UCSD-AML1 (cell line): ENCODE measurements at regions not wholly inside any gene's neighbourhood (a gene's known extent, or its start where the extent isn't known, plus 50 kb on each side); places are given as distances from the start of the nearest gene placed in this dataset.

Experiments used
- DNase-seq: peaks from one replicate; lab custom pipeline; 2025; ENCODE audit not compliant: unreplicated experiment; lab: John Stamatoyannopoulos, UW

DNA sequence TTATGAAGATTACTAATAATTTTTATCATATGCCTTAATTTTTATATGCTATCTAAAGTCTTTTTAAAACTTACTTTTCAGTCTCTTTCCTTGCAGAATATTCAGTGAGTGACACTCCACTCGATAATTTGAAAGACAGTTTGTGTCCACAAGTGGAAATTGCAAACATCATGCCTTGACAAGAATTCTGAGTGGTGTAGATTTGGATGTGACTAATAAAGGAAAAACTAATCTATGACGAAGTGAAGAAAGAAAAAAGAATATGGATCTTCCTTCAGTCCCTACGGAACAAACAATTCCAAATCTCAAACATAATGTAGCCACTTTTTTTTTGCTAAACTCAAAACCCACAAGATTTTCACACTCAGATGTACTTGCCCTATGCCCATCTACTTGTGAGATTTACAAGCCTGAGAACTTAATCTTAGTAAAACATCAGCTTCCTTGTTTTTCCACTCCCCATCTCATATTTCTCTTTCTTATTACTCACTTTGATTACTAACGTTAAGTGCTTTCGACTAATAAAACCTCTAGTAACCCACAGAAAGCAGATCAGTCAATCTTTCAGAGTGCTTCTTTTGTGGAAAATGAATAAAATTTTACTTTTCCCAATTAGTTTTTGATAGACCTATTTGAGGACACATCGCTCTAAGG, 1155.8 kb downstream of the GRIK2 start:
- no peak for DNase-seq

DNA sequence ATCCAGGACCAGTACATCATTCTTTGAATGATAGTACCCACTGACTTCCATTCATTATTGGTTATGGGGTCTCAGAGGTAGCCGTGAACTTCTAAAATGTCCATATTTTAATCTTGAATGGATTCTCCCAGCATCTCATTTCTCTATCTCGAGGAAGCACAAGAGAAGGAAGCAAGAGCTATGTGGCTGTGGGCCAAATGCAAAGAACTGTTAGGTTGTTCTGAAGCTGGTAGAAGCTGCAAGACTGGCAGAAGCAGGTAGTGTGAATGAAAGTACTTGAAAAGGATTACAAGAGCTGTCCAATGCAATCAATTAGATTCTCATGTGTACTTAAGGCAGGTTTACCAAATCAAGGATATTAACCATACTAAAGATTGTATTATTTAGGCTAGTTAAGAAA, 1131.8 kb downstream of the GRIK2 start:
- DNase-seq: no peak

GRCh38 chr6:102520966-102521365, 1127.5 kb downstream of the GRIK2 start:
- no peak for DNase-seq

DNA sequence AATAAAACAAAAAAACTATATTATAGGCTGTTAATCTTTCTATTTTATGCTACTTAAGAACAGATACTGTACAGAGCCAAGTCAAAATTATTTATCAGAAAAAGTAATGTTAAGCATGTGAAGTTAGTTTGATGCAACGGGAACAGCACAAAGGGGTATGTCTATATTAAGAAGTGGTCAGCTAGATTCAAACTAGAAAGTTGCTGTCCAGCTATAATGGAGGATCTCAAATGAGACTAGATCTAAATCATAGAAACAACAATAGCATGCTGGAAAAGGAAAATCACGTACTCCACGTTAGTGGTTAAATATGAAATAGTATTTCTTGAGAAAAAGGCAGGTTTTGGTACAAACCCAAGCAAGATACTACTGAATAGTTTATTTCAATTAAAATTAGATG, 1124.0 kb downstream of the GRIK2 start:
- DNase-seq: no peak

DNA sequence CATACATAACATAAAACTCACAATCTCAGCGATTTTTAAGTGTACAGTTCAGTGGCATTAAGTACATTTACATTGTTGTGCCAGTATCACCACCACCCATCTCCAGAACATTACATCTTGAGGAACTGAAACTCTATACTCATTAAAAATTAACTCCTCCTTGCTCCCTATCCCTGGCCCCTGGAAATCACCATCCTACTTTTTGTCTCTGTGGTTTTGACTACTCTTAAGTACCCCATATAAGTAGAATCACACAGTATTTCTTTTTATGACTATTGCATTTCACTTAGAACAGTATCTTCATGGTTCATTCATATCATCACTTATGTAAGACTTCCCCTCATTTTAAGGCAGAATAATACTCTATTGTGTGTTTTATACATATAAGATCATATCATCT, 1108.1 kb downstream of the GRIK2 start:
- no peak for DNase-seq

GRCh38 chr6:102494808-102495207, 1101.3 kb downstream of the GRIK2 start:
- no peak for DNase-seq

DNA sequence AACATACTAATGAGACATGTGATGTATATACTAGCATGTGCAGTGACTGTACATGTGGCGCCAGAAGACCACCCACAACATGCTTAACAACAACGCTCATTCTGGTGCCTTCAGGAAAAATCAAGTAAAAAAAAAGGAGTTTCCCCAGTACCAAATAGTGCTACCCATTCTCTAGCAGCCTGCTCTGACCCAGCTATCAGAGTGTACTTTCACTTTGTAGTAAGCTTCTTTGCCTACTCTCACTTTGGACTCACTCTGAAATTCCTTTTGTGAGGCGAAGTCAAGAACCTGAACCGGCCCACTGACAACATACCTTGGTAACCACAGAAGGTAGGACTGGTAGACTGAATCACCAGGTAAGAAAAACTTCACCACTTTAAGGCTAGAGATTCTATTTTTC, 1100.0 kb downstream of the GRIK2 start:
- DNase-seq: no peak

DNA sequence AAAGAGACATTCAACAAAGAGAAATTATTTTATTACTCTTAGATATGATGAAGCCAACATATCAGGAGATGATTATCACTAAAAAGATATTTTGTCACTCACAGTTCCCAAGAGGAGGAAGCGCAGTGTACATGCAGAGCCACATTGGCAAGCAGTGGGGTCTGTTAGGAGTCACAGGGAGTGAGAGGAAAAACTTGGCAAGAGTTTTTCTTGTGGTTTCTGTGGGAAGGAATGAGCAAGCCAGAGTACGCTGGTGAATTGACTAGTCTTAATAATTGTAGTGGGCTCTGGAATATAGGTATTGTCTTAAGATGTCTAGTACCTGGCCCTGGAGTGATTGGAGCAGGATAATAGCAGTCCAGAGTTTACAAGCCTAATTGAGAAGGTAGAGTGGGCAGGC, 1095.2 kb downstream of the GRIK2 start:
- DNase-seq: no peak

DNA sequence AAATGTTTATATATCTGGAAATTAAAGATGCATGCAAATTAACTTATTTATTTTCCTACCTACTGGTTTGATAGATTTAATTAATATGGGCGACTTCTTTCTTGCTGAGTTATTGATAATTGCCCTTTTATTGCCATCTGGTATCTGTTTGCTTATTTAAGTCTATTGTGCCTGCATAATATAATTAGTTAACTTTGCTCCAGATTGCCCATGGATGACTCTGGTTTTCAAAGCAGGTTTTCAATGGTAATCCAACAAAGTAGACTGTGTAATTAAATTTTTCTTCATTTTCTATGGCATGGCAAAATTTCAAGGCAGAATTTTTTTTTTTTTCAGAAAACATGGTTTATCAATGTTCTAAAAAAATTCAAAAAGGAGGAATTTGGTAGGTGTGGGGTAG, 1092.0 kb downstream of the GRIK2 start:
- no peak for DNase-seq

DNA sequence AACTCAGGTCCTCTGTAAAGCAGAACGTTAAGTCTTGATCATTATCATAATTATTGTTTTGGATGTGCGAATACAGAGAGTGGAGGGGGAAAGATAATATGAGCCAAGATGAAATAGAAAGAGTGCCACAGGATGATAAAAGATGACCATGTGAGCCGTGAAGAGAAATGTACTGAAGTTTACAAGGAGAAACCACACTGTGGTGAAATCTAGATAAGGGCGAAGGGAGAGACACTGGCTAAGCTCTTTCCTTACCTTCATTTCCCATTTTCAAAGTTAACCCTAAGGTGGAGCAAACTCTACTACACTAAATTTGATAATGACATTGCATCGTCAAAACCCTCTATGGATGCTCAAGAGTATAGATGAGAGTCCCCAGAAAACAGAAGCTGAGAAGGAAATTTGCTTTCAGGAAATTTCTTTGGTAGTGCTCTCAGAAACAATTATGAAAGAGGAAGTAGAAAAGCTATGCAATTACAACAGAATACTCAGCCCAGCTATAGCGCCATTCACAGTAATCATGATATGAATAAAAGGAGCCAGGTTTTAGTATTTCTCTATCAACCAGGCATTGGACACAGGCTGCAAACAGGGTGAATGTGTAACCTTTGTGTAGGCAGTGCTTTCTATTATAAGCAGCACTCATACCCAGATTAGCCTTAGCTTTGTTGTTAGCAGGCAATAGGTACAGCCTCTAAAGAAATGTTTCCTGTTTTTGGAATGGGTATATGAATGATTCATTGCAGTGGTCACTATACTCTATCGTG, 1080.7 kb downstream of the GRIK2 start:
- DNase-seq: no peak

- no peak for DNase-seq
Measured at GRCh38 chr6:102458990-102459389, 1065.5 kb downstream of the GRIK2 start.

DNA sequence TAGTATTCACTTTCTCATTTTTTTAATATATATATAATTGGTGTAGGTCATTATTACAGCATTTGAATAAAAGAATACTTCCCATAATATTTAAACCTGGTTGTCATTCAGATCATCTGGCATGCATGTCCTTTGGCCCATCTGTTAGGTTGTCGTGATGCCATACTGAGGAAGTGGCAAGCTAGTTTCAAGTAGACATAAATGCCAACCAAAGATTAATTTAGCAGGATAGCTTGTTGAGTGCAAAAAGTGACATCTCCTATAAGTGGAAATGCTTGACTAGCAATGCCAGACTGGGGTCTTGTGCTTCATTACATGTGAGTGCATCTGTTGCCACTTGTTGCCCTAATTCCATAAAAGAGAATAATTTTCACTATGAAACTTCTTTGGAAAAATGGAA, 1044.7 kb downstream of the GRIK2 start:
- DNase-seq: no peak

- peak; percentile 66 for DNase-seq
Measured at GRCh38 chr6:102417368-102417998, 1024.0 kb downstream of the GRIK2 start.

GRCh38 chr6:102415891-102416290, 1022.4 kb downstream of the GRIK2 start:
- no peak for DNase-seq

GRCh38 chr6:102411796-102412195, 1018.3 kb downstream of the GRIK2 start:
- no peak for DNase-seq

DNA sequence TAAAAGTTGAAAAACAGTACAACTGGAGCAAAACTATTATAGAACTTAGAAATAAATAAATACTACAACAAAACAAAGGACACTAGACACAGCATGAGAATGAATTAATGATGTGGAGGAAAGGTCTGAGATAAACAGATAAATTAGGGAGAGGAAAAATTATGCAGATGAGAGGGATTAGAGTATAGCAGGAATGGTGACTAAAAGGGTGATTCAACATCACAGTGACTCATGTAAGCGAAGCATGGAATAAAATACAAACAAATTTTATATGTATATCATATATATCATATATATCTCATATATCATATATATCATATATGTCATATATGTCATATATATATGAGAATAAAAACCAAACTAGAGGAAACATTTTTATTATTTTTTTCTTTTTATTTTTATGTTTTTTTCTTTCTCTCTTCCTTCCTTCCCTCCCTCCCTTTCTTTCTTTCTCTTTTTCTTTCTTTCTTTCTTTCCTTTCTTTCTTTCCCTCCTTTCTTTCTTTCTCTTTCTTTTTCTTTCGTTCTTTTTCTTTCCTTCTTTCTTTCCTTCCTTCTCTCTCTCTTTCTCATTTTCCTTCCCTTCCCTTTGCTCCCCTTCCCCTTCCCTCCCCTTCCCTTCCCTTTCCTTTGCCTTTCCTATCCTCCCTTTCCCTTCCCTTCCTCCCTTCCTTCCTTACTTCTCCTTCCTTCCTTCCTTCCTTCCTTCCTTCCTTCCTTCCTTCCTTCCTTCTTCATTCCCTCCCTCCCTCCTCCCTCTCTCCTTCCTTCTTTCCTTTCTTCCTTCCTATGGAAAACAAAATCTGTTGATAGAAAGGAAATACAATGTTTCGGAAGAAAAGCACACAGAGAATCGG, 1014.6 kb downstream of the GRIK2 start:
- no peak for DNase-seq

- no peak for DNase-seq
Measured at GRCh38 chr6:102405860-102406259, 1012.4 kb downstream of the GRIK2 start.

DNA sequence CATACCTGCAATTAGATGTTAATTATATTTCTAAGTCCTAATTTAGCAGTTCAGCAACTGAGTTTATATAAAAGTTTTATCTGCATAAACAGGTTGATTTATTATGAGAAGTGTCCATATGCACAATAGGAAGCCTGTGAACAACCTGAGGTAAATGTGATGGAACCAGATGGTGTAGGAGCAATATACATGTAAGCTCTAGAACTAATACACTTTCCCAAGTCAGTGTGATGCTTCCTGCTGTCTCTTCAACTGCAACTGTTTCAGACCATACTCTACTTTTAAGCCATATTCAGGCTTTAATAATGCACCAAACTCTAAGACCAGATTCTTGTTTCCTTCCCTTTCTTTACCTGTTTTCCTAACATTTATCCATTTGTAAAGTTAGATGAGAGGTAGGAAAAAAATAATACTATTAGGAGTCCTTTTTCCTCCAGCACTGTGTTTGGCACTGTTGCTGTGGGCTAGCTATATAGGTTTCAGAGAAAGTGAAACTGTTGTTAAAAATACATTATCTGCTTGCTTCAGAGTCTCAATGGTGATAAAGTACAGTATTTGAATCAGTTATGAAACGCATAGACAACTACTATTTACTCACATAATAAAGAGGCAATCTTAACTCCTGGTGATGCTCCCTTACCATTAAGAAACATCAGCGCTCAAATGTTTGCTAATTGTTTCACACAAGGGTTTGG, 1009.3 kb downstream of the GRIK2 start:
- DNase-seq: no peak

- DNase-seq: no peak
Measured at GRCh38 chr6:102398788-102399390, 1005.4 kb downstream of the GRIK2 start.

DNA sequence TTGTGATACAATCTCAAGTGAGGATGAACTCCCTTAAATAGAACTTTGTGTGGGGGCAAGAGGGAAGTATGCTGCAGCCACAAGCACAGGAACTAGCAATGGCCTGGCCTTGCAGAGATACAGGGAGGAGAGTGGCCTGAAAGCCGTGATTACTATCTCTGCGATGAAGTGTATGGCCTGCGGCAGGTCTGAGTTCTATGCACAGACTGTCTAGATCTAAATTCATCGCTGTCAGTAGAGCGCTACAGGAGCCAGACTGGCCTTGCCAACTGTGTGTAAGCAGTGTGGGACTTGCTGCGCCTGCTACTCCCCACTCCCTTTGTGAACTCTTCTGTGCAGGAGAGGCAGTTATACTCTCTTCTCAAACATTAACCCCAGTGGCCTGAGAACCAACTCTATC, 997.0 kb downstream of the GRIK2 start:
- no peak for DNase-seq
